ENCODE measurements at regions not wholly inside any gene's neighbourhood (a gene's known extent, or its start where the extent isn't known, plus 50 kb on each side); places are given as distances from the start of the nearest gene placed in this dataset.

- TF ChIP-seq CTCF (conservative IDR thresholded peaks at IDR 0.05; ENCODE audit: low read length) (no peak), EZH2phosphoT487 (IDR thresholded peaks at IDR 0.05; ENCODE audit: borderline replicate concordance, low read depth, low read length) (no peak)
Observed at GRCh38 chr12:107144990-107145389, 51.6 kb upstream of the CRY1 start.
